HG02938 (cell line): ENCODE measurements at regions not wholly inside any gene's neighbourhood (a gene's known extent, or its start where the extent isn't known, plus 50 kb on each side); places are given as distances from the start of the nearest gene placed in this dataset.
"Not testable (repeated sequence)": the region's sequence is repeated elsewhere in the genome, so short reads cannot be mapped to it uniquely, and the experiment has no call there.

Experiments
- ATAC-seq: cut with Tn5 transposase; IDR thresholded peaks from one replicate; pipeline ENCODE4 v1.9.1; 2021; ENCODE audit warnings: mild to moderate bottlenecking, moderate library complexity; ENCODE audit not compliant: unreplicated experiment

DNA sequence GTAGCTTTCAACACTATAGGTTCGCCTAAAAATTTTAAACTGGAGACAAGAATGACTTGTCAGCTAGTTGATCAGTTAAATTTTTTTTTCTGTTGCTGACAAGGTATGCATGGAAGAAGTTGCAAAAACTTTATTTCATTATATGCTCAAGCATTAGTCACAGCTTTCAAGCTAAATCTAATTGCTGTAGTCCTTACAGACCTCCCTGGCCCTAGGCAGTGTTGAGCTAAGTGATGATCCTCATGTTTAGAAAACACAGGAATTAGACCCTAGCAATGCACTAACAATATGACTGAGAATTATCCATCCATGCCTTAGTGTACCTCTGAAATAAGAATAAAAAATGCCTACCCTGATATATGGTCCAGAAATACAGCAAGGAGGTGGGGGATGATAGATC, 253.4 kb downstream of the SP3 start:
- ATAC-seq, result no peak

DNA sequence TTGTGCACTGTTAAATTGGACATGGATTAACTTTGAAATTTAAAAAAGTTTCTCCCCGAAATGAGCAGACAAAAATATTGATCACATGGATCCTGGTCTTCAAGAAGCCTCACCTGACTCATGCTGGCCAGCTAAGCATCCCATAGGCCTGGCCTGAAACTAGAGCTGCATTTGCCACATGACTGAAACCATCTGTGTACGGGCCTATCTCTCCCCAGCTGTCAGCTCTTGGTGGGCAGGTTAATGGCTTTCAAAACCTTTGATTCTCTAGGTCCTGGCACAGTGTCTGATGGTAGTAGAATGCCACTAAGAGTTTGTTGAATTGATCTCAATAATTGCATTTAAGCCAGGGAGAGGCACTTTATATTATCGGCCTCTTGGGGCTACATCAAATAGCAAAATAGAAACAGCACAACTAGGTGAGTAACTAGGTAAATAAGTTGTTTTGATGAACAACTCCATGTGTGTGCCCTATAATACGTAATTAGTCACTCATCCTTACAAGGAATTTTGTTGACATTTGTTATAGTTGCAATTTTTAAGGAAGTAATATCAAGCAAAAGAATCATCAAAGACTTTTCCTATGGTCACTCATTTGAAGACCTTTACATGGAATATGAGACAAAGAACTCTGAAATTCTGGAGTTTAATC, 251.1 kb downstream of the SP3 start:
- no peak for ATAC-seq

DNA sequence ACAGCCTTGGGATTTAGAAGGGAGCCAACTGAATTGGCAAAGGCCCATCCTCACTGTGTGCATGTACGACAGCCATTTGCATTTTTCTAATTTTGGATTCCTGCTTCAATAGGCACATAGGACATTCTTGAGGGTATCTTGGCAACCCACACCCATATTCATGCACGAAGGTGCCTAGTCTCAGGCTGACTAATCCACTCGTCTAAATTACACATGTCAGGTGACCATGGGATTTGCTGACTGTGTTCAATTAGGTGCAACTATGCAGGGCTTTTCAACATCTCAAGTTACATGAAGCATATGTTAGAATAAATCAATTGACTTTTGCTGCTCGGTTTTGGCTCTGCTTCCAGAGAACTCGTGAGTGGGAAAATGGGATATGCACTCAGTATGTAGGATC, 249.7 kb downstream of the SP3 start:
- no peak for ATAC-seq

DNA sequence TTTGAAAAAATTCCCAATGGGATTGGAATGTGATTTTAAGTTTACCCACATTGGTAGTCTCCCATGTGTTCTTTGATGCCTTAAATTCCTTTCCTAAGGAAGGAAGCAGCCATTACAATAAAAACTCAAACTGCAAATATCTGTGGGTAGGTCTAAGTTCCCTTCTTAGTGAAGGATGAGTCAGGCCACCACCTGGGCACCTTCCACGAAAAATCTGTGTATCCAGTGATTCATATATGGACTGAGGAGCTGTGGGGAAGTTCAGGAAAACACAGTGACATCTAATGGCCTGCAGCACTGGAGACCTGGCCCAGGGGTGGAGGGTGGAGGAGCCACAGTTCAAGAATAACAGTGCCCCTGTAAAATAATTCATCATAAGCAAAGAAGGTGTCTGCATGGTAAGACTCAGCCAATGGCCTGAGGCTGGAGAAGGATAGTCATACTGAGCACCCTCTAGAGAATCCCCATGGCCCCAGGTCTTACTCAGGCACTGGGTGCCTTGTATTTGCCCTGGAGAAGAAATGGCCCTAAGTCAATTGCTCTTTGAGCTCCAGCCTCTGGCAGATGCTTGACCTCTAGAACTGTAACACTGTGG, 248.6 kb downstream of the SP3 start:
- no peak for ATAC-seq

DNA sequence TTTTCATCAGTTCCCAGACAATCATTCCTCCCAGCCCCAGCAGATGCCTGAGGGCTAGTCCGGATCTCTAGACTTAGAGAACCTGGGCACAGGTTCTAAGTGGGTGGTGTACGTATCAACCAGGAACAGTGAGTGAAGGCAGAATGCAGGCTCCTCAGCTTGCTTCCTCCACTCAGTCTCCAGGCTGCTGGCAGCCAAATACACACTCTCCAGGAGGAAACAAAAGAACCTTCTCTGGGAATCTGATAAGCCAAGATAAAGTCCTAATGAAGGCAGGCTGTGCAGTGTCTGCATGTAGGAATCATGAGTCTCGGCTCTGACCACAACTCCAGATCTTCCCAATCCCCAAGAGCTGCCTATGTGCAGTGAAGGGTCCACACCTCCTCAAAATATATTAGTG, 245.7 kb downstream of the SP3 start:
- ATAC-seq, result no peak

DNA sequence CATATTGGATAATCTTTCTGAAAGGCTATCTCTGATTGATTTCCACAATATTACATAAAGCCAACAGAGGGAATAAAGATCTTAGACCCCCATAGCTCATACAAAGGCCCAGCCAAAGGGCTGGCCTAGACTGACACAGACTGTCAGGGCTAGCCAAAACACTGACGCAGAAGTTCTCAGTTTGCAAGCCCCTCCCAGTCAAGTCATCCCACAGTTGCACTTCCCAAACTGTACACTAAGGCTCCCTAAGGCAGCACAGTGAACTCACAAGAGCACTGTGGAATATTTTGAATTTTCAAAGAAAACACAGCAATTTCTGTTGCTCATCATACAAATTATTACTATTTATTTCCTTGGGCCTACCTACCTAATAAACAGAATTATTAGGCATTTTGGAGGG, 244.9 kb downstream of the SP3 start:
- ATAC-seq, result no peak

DNA sequence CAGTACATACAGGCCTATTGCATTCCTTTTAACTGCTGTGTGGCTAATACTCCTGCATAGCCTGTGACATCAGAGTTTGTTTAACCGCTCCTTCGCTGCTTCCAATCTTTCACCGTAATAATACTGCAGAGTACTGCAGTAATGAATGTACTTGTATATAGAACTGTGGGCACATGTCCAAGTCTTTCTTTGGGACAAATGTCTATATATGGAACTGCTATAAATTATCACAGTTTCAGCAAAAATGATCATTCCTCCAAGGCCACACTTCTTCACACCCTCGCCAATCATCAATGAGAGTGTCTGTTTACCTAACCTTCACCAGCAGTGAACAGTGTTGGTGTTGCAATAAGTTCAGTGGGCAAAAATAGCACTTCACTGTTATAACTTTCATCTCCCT, 230.4 kb downstream of the SP3 start:
- no peak for ATAC-seq

DNA sequence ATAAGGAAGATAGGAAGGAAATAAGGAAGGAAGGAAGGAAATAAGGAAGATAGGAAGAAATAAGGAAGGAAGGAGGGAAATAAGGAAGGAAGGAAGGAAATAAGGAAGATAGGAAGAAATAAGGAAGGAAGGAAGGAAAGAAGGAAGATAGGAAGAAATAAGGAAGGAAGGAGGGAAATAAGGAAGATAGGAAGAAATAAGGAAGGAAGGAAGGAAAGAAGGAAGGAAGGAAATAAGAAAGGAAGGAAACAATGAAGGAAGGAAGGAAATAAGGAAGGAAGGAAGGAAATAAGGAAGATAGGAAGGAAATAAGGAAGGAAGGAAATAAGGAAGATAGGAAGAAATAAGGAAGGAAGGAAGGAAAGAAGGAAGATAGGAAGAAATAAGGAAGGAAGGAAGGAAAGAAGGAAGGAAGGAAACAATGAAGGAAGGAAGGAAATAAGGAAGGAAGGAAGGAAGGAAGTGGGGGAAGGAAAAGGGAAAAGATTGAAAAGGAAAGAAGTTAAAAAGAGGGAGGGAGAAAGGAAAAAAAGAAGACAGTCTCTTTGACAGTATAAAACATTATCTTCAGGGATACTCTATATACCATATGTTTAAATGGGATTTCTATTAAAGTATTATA, 227.1 kb downstream of the SP3 start:
- ATAC-seq, result not testable (repeated sequence)

DNA sequence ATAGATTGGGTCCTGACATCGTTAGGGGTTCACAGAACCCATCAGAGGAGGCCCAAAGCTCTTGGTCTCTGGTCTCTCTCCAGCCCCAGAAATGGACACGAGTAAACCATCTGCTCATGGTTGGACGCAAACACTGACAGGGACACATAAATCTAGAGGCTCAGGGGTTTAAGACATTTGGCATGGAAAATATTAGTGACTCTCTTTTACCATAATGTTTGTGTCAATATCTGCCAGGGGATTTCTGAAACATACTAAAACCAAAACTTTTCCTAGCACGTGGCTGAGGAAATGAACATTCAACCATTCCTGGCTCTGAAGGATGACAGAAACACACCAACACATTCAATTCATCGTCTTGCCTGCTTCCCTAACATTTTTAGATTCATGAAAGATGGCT, 226.2 kb downstream of the SP3 start:
- ATAC-seq, result no peak

DNA sequence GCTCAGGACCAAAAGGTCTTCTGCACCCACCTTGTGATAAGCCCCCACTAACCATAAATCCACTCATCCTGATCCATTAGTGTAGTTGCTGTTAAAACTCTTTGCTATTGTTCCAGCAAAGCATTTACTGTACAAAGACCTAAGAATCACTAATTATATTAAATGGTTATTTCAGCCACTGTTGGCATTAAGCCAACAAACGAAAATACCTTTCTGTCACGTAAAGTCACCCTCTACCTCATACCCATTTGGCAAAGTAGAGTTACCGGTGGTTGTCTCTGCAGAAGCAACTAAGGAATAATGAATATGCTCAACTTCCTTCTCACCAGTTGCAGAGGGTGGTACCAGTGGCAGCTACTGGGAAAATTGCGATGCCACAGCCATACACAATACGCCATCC, 224.5 kb downstream of the SP3 start:
- ATAC-seq, result no peak

DNA sequence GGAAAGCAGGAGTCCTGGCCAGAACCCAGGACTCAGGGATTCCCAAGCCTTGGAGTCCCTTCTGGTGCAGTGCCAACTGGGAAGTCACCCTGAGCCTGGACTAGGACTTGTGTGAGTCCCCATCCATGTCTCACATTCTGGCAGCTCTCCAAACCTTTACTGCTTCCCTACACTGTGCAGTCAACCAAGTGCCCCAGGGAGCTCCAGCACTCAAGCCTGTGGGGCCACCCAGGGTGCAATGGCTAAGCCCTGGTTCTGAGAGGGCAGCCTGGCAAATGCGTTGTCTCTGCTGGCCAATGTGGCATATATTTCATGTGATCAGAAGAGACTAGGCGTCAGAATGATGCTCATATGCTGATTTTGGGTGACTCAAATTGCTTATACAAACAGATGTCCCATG, 223.4 kb downstream of the SP3 start:
- ATAC-seq, result no peak

DNA sequence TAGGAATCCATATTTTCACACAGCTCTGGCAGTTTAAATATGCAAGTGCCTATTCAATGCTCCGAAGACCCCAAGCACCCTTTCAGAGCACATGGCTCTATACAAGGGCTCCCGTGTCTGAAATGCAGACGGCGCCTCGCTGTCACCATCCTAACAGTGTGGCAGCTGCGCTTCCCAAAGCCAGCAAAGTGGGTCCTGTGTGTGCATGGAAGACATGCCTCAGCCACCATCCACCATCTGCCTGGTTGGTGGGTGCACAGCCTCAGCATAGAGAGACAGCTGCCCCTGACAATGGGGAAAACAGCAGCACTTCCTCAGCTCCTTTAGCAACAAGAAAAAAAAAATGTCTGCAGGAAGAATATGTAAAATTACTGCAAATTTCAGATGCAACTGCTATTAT, 218.1 kb downstream of the SP3 start:
- ATAC-seq, result no peak

DNA sequence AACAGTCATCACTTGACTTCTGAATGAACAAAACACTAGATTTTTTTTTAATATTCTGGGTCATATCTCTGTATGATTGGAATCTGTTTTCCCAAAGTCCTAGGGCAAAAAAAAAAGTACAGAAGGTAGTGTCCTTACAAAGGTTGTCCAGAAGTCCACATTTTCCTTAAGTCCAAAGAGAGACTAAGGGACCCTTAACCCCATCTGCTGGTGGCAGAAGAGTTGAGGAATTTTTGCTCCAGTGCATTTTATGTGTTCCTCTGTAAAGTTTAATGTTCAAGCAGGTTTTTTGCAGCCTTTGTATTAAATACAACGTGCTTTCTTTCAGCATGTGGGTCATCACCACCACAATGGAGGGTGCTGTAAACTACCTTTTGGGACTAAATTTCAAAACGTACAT, 215.9 kb downstream of the SP3 start:
- no peak for ATAC-seq

DNA sequence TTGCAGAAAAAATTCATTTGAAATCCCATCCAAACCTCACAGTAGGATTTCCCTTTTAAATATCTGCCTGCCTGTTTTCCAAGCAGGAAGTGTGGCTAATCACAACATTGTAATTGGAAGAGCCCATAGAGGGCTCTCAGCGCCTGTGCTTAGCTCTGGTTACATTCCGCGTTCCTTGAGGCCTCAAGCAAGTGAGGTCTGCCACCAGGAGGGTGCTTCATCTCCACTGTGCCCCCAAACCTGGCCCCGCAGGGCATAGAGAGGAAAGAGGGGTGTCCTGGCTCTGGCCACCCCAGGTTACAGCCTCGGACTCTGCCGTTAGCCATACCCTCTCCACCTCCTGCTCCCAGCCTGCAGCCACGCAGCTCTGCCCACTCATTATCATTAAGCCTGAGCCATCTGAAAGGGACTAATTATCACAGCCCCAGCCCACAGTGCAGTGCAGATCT, 214.8 kb downstream of the SP3 start:
- no peak for ATAC-seq

DNA sequence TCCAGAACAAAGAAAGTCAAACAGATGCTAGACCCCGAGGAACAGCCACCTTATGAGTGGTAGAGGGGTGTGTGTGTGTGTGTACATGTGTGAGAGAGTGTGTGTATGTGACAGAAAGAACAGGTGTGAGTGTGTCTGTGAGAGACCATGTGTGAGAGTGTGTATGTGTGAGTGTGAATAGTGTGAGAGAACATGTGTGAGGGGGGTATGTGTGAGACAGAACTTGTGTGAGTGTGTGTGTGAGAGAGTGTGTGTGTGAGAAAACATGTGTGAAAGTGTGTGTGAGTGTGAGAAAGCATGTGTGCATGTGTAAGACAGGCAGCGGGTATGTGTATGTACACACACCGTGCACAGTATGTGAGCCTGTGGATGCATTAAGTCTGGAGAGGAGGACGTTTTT, 214.3 kb downstream of the SP3 start:
- ATAC-seq, result no peak

DNA sequence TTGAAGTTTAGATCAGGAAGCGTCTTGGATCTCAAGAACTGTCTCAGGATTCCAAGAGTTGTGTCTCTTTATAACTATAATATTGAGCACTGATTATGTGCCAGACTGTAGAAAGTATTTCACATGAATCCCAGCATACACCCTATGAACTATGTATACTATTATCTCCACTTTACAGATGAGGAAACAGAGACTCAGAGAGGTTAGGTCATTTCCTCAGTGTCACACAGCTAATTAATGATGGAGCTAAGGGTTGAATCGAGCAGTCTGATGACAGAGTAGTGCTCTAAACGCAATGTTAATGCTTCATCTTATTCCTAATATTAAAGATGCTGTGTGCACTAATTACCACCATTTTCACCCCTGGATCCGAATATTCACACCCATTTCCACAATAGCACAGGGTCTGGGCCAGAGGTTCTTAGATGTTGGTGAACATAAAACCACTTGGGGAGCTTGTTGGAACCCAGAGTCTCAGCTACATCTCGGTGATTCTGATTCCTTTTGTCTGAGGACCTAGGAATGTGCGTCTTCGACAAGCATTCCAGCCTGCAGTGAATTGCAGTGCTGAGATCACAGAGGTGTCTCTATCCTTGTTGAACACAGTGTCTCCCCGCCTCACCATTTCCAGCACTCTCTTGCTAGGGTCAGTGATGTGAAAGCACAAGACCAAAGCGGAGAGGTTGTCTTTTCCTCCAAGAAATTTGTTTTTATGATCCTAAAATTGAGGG, 213.8 kb downstream of the SP3 start:
- no peak for ATAC-seq

DNA sequence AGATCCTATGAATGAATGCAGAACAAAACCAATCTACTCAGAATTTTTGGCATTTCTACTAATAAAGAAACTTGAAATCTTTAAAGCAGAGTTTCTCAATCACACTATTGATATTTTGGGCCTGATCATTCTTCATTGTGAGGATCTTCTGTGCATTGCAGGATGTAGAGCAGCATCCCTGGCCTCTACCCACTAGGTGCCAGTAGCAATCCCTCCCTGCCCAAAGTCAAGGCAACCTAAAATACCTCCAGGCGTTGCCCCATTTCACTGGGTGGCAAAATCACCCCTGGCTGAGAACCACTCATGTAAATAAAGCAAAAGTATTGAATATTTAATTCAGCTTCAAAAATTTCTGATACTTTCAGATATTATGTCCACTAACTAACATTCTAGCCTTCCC, 213.0 kb downstream of the SP3 start:
- ATAC-seq, result no peak

DNA sequence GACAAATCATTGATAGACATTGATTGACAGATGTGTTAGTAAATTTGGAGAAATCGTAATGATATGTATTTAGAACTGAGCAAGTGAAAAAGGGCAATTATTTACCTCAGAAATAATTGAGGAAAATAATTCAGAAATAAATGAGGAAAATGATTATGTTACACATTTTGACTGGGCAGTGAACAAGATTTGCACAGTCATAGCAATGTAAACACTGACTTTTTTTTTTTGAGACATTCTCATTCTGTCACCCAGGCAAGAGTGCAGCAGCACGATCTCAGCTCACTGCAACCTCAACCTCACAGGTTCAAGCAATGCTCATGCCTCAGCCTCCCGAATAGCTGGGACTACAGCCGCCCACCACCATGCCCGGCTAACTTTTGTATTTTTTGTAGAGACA, 211.7 kb downstream of the SP3 start:
- no peak for ATAC-seq

DNA sequence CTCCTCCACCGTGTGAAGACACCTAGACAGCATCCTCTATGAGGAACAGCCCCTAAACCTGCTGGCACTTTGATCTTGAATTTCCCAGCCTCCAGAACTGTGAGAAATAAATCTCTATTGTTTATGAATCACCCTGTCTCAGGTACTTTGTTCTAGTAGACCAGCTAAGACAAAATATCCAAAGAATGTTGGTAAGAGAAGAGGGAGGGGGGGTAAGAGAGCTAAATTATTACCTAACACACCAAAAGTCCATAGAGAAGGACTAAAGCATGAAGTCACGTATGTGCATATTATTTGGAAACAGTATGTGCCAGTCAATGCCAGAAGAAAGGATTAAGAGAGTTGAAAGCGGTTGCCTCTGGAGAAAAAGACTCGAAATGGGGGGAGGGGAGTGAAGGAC, 211.0 kb downstream of the SP3 start:
- no peak for ATAC-seq

DNA sequence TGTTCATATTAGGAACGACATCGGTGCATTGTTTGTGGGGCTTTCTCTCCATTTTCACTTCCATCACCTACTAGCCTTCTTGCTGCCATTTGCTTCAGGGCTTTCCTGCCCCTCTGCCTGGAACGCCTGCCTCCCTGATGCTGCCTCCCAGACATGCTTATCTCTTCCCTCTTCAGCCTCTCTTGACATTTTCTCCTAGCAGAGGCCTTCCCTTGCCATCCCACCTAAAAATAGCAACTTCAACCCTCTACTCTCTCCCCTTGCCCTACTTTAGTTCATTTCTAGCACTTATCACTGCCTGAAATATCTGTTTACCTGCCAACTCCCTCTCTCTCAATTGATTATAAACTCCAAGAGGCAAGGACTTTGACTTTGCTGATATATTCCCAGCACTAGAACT, 210.3 kb downstream of the SP3 start:
- no peak for ATAC-seq

DNA sequence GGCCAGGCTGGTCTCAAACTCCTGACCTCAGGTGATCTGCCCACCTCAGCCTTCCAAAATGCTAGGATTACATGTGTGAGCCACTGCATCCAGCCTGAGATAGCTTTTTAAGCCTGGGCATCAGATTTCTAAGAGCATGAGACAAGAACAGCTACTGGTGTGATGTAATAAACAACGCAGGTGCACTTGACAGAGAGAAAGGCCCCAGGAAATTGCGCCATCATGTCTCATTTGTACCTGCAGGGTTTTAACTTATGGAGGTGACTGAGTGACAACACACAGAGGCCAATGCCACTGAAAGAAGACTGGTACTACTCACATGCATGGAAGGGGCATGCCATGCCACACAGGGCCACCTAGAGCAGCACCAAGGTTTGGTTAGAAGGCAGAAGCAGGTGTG, 209.4 kb downstream of the SP3 start:
- ATAC-seq, result no peak

DNA sequence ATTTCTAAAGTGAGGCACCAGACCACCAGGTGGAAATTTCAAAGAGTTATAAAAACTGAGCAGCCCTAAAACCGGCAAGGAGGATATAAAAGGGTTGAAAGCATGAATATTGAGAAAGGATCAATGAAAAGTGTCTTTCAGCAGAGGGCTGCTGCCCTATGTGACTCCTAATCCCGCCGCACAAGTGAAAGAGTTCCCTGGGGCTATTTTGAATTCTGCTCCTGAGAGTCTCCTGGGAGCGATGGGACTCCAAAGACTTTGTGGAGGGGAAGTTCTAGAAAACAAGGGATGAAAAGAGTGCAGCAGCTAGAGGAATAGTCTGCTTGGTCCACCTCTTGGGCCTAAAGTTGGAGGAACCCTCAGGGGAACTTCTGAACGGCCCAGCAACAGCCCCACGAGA, 205.2 kb downstream of the SP3 start:
- ATAC-seq, result no peak
